GM12874 (cell line): ENCODE measurements at regions not wholly inside any gene's neighbourhood (a gene's known extent, or its start where the extent isn't known, plus 50 kb on each side); places are given as distances from the start of the nearest gene placed in this dataset.

Experiments used
- TF ChIP-seq, protein P1 (sequence below): IDR thresholded peaks from 2 replicates; pipeline ENCODE4 v1.5.1; 2011; ENCODE audit warnings: low read depth, mild to moderate bottlenecking, control low read depth, low read length, moderate library complexity; ENCODE audit not compliant: insufficient read depth

DNA sequence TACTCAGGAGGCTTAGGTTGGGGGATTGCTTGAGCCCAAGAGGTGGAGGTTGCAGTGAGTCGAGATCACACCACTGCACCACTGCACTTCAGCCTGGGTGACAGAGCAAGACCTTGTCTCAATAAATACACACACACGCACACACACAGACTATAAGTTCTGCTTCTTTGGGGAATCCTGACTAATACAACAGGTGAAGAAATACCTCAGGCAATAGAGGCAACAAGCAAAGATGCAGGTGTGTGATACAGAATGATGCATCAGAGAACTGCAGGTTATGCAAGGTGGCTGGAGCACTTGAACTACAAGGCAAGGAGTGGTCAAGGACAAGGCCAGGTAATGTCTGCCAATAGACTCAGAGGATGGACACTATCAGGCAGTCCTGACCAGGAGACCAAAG lies 117.6 kb upstream of the ZNF678 start:
- TF ChIP-seq, protein P1, sequence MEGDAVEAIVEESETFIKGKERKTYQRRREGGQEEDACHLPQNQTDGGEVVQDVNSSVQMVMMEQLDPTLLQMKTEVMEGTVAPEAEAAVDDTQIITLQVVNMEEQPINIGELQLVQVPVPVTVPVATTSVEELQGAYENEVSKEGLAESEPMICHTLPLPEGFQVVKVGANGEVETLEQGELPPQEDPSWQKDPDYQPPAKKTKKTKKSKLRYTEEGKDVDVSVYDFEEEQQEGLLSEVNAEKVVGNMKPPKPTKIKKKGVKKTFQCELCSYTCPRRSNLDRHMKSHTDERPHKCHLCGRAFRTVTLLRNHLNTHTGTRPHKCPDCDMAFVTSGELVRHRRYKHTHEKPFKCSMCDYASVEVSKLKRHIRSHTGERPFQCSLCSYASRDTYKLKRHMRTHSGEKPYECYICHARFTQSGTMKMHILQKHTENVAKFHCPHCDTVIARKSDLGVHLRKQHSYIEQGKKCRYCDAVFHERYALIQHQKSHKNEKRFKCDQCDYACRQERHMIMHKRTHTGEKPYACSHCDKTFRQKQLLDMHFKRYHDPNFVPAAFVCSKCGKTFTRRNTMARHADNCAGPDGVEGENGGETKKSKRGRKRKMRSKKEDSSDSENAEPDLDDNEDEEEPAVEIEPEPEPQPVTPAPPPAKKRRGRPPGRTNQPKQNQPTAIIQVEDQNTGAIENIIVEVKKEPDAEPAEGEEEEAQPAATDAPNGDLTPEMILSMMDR = no peak

DNA sequence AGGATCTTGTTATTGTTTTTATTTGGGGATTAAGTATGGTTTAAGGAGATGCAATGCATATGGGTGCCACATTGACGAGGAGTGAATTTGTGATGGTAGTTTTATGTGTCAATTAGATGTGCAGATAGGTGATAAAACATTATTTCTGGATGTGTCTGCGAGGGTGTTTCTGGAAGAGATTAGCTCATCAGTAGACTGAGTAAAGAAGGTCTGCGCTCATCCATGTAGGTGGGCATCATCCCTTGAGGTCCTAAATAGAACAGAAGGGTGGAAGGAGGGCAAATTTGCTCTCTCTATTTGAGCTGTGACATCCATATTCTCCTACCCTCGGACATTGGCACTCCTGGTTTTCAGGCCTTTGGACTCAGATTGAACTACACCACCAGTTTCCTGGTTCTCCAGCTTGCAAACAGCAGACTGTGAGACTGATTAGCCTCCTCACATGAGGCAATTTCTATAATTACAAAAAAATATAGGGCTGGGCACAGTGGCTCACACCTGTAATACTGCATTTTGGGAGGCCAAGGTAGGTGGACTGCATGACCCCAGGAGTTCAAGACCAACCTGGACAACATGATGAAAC lies 118.2 kb upstream of the ZNF678 start:
- TF ChIP-seq, protein P1 = no peak

DNA sequence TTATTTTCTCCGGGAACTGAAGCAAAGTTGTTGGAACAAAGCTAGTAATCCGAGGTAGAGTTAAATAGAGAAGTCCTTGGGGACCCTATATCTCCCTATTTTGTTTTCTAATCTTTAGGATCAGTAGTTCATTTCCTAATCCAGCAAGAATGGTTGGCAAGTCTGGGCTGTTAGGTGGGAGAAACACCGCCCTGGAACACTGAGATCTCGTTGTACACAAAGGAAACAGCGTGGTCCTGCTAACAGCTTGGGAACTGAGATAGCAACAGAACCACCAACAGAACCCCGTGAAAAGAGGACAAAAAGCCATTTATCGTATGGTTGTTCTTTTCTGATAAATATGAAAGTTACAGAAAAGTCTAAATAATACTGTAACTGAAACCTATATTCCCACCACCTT lies 121.9 kb upstream of the CDC42BPA start:
- TF ChIP-seq, protein P1 = no peak

DNA sequence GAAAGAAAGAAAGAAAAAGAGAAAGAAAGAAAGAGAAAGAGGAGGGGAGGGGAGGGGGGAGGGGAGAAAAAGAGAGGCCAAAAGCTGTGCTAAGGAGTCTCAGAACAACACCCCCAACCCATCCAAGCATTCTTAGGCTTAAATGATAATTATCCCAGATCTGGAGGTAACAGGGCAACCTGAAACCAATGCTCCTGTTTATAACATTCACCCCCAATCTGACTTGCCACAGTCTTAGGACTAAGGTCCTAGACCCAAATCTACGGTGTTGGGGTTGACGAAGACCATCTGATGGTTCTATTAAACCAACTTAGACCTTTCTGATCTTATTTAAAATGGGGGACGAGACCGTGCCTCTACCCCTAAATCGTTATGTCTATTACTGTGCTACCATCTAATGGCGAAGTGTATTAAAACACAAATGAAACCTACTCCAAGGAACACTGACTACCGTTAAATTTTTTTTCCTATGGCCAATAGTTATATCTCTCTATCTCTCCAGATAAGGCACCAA lies 119.3 kb upstream of the CDC42BPA start:
- TF ChIP-seq, protein P1 = no peak

DNA sequence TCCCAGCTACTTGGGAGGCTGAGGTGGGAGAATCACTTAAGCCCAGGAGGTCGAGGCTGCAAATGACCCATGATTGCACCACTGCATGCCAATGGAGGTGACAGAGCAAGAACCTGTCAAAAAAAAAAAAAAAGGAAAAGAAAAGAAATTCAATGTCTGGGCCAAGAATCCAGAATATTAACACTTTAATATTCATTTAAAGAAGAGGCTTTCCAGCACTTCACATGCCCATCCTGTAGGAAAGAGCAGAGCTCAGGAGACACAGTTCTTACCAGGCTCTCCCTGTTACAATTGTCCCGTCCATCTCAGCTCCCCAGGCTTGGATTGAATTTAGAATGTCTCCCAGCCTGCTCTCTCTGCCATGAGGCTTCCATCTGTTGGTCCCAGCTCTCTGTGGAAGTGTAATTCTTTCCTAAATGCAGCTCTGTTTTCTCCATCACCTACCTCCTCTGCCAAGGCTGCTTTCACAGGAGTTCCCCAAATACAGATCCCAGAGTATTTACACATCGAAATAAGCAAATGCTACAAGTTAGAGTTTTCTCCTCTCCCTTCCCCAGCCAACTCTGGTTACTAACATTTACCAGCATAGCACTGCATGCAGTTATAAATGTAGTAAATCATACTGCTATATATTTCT lies 116.6 kb upstream of the CDC42BPA start:
- TF ChIP-seq, protein P1 = no peak

DNA sequence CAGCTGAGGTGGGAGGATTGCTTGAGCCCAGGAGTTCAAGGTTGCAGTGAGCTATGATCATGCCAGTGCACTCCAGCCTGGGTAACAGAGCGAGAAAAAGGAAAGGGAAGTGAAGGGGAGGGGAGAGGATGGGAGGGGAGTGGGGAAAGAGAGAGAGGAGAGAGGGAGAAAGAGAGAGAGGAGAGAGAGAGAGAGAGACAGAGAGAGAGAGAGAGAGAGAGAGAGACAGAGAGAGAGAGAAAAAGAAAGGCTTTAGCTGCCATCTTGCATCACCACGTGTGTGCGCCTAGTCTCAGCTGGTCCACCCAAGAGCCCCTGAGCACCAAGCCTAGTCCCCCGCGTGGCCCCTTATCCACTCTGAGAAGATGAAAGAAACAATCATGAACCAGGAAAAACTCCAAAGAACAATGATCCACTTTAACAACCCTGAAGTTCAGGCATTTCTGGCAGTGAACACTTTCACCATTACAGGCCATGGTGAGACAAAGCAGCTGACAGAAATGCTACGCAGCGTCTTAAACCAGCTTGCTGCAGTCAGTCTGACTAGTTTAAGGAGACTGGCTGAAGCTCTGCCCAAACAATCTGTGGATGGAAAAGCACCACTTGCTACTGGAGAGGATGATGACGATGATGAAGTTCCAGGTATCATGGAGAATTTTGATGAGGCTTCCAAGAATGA lies 115.5 kb upstream of the CDC42BPA start:
- TF ChIP-seq, protein P1 = no peak

DNA sequence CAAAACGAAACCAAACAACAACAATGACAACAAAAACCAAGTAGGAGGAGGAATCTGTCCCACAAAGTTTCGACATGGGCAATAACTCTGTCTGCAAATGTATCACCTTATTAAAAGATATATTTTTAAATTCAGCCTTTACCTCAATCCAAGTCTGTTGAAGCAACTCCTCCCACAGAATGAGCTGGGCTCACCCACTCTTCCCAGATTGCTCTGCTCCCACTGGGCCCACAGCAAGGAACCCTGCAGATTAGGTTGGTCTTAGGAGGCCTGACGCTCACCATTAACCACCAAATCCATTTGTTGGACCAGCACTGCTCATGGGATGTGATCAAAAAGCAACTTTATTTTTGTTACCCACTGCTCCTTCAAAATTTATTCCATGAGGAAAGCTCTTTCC lies 114.7 kb upstream of the CDC42BPA start:
- TF ChIP-seq, protein P1 = no peak
